ENCODE measurements at regions not wholly inside any gene's neighbourhood (a gene's known extent, or its start where the extent isn't known, plus 50 kb on each side); places are given as distances from the start of the nearest gene placed in this dataset.

DNA sequence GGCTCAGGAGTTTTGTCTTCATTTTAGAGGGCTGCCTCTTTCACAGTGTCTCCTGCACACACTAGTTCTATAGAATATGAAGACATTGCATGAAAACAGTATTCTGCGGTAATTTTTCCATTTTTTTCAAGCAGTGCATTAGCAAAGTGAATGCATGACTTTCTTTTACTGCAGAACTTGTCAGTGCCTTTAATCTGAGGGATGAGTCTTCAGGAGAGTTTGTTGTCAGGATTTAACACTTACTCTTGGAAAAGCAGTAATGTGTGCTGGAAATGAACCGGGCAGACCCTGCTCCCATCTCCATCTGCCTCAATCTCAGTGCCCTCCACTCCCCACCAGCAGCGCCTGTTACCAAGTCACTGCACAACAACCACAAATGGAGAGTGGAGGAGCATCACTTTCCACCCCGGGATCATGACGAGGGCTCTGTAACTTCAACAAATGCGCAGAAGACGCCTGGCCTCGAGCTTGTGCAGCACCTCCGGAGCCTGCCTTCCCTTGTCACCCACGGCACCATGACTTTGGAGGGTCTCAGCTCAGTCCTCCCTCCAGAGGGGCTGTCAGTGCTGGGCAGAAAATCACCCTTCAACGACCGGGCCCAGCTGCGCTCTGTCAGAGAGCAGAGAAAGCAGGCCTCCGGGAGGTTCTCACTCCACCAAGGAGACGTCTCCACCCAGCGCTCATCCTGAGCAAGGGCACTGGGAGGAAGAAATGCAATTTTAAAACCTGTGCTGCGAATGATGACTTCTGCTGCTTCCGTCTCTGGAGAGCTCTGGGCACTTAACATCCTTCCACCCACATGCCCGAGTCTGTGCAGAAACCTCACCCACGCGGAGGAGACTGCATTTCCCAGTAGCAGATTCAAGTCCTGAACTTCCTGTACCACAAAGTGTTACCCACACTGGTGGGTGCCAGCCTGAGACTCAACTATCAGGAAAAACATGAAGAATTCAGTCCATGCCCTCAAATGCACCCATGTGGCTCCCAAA lies 255.7 kb downstream of the ADGRD1 start:
- H3K9ac ChIP-seq (ENCODE audit: low read length), result no peak overlapping the region
- no peaks in the 10 kb centered on the region for H3K79me2 ChIP-seq (ENCODE audit: insufficient read depth, low read length)
- no peaks in the 10 kb centered on the region for H3K9me2 ChIP-seq (ENCODE audit: low read depth, low read length)
- no peak overlapping the region for H3K27ac ChIP-seq (ENCODE audit: low read depth, low read length, poor library complexity, severe bottlenecking)
- H4K20me1 ChIP-seq (ENCODE audit: insufficient read depth, low read length), result no peaks in the 10 kb centered on the region
- no peak overlapping the region for H3K4me3 ChIP-seq (ENCODE audit: low read depth, low read length, poor library complexity, severe bottlenecking)
- TF ChIP-seq, protein P1, sequence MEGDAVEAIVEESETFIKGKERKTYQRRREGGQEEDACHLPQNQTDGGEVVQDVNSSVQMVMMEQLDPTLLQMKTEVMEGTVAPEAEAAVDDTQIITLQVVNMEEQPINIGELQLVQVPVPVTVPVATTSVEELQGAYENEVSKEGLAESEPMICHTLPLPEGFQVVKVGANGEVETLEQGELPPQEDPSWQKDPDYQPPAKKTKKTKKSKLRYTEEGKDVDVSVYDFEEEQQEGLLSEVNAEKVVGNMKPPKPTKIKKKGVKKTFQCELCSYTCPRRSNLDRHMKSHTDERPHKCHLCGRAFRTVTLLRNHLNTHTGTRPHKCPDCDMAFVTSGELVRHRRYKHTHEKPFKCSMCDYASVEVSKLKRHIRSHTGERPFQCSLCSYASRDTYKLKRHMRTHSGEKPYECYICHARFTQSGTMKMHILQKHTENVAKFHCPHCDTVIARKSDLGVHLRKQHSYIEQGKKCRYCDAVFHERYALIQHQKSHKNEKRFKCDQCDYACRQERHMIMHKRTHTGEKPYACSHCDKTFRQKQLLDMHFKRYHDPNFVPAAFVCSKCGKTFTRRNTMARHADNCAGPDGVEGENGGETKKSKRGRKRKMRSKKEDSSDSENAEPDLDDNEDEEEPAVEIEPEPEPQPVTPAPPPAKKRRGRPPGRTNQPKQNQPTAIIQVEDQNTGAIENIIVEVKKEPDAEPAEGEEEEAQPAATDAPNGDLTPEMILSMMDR (IDR thresholded peaks at IDR 0.05; ENCODE audit: low read length), result no peak
- H3K4me1 ChIP-seq (ENCODE audit: insufficient read depth, low read length, severe bottlenecking), result no peaks in the 10 kb centered on the region
- H3K4me2 ChIP-seq (ENCODE audit: low read length), result no peak overlapping the region
- H3K36me3 ChIP-seq (ENCODE audit: insufficient read depth, low read length), result no peaks in the 10 kb centered on the region
- H3K27me3 ChIP-seq (ENCODE audit: insufficient read depth, low read length), result no peaks in the 10 kb centered on the region
- no peak overlapping the region for H2AFZ ChIP-seq (ENCODE audit: low read length)
- H3F3A ChIP-seq (ENCODE audit: insufficient read depth, low read length), result no peaks in the 10 kb centered on the region
- H3K9me3 ChIP-seq (ENCODE audit: low read length), result no peaks in the 10 kb centered on the region

DNA sequence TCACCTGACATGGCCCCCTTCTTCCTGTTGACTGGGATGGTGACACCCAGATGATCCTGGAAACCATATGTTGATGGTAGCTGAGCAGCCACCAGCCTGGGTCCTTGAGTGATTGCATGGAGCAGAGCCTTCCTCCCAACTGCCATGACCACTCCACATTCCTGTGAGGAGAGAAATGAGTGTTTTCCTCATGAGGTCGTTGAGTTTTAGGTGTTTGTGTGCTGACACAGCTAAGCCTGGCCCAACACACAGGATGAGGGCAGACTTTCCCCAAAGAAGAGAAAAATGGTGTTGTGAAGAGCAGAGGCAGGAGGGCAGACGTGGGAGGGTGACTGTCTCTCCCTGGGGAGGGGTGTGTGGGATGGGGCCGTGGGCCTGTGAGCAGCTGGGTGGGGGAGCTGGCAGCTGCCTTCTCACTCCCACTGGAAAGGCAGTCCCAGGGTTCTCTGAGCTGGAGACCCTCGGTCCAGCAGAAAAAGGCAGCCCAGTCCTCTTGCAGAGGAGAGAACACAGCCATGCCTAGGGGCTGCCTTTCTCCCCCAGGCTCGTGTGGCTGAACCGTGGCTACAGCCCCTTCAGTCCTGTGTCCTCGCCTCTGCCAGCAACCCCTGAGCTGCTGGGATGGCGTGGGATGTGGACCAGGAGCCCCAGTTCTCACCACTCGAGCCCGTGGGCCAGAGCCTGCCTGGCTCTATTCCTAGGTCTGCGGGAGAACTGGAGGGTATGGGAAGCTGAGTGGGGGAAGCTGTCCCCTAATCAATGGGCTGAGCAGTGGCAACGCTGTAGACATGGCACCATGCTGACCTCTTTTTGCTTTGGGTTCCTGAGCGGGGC lies 257.0 kb downstream of the ADGRD1 start:
- Histone ChIP-seq H3K9ac (ENCODE audit: low read length) (no peak overlapping the region), H3K27me3 (ENCODE audit: insufficient read depth, low read length) (no peaks in the 10 kb centered on the region), H2AFZ (ENCODE audit: low read length) (no peak overlapping the region), H3K27ac (ENCODE audit: low read depth, low read length, poor library complexity, severe bottlenecking) (no peak overlapping the region), H3K4me2 (ENCODE audit: low read length) (no peak overlapping the region), H3K4me1 (ENCODE audit: insufficient read depth, low read length, severe bottlenecking) (no peaks in the 10 kb centered on the region), H3K9me3 (ENCODE audit: low read length) (no peaks in the 10 kb centered on the region), H3K79me2 (ENCODE audit: insufficient read depth, low read length) (no peaks in the 10 kb centered on the region), H3K36me3 (ENCODE audit: insufficient read depth, low read length) (no peaks in the 10 kb centered on the region), H3K4me3 (ENCODE audit: low read depth, low read length, poor library complexity, severe bottlenecking) (no peak overlapping the region), H3K9me2 (ENCODE audit: low read depth, low read length) (no peaks in the 10 kb centered on the region), H3F3A (ENCODE audit: insufficient read depth, low read length) (no peaks in the 10 kb centered on the region), H4K20me1 (ENCODE audit: insufficient read depth, low read length) (no peaks in the 10 kb centered on the region)
- TF ChIP-seq, protein P1 (IDR thresholded peaks at IDR 0.05; ENCODE audit: low read length), result no peak
- no peak for TF ChIP-seq EZH2 (IDR thresholded peaks at IDR 0.05; ENCODE audit: borderline replicate concordance, low read length)

DNA sequence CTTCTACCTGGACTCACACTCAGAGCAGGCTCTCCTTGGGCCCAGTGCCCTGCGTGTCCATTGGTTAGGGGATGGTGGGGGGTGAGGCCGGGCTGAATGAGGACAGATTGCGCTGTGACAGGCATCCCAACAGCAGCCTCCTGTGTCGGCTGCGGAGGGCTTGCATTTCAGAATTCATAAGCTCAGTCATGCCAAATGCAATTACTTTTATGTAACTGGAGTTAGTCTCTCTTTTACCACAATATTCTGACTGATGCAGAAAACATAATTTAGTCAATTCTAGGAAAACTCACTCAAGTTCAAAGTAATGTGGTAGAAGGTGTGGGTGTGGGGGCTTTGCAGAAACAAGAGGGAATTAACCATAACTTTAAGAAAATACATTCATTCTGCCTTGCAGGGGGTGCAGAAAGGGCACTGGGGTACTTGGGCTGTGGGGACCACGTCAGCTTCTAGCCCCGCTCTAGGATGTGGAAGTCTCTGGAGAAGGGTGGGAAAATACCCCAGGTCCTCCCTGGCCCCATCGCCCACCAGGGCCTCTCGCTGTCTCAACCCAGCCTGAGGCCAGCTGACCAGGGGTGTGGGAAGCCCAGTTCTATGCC lies 257.7 kb downstream of the ADGRD1 start:
- no peaks in the 10 kb centered on the region for H3K27me3 ChIP-seq (ENCODE audit: insufficient read depth, low read length)
- H3K9me3 ChIP-seq (ENCODE audit: low read length), result no peaks in the 10 kb centered on the region
- H3K4me2 ChIP-seq (ENCODE audit: low read length), result no peak overlapping the region
- no peaks in the 10 kb centered on the region for H3F3A ChIP-seq (ENCODE audit: insufficient read depth, low read length)
- no peaks in the 10 kb centered on the region for H3K36me3 ChIP-seq (ENCODE audit: insufficient read depth, low read length)
- H2AFZ ChIP-seq (ENCODE audit: low read length), result no peak overlapping the region
- no peaks in the 10 kb centered on the region for H3K79me2 ChIP-seq (ENCODE audit: insufficient read depth, low read length)
- H3K9me2 ChIP-seq (ENCODE audit: low read depth, low read length), result no peaks in the 10 kb centered on the region
- TF ChIP-seq, protein P1 (IDR thresholded peaks at IDR 0.05; ENCODE audit: low read length), result no peak
- no peak for TF ChIP-seq EZH2 (IDR thresholded peaks at IDR 0.05; ENCODE audit: borderline replicate concordance, low read length)
- no peak overlapping the region for H3K27ac ChIP-seq (ENCODE audit: low read depth, low read length, poor library complexity, severe bottlenecking)
- H3K4me3 ChIP-seq (ENCODE audit: low read depth, low read length, poor library complexity, severe bottlenecking), result no peak overlapping the region
- H4K20me1 ChIP-seq (ENCODE audit: insufficient read depth, low read length), result no peaks in the 10 kb centered on the region
- no peaks in the 10 kb centered on the region for H3K4me1 ChIP-seq (ENCODE audit: insufficient read depth, low read length, severe bottlenecking)
- H3K9ac ChIP-seq (ENCODE audit: low read length), result no peak overlapping the region

Measured in OCI-LY1 (cell line).